H9 (cell line): ENCODE measurements at regions not wholly inside any gene's neighbourhood (a gene's known extent, or its start where the extent isn't known, plus 50 kb on each side); places are given as distances from the start of the nearest gene placed in this dataset.

ENCODE experiments used
- DNase-seq: peaks from one replicate; pipeline ENCODE4 v3.0.0-alpha.2; 2017
- H2AFZ ChIP-seq: one replicate; pipeline ENCODE4 v1.6.1; 2013; ENCODE audit warnings: mild to moderate bottlenecking, low read length, control low read depth, moderate library complexity
- H2AK5ac ChIP-seq: 2 replicates; pipeline ENCODE4 v1.6.1; 2013; ENCODE audit warnings: low read length, control low read depth, mixed read lengths; ENCODE audit not compliant: insufficient read length
- H2BK120ac ChIP-seq: one replicate; pipeline ENCODE4 v1.6.1; 2013; ENCODE audit warnings: low read depth, mild to moderate bottlenecking, low read length, control low read depth, inconsistent platforms; ENCODE audit not compliant: poor library complexity, severe bottlenecking
- H2BK12ac ChIP-seq: 2 replicates; pipeline ENCODE4 v1.6.1; 2013; ENCODE audit warnings: low read length, control low read depth, mixed read lengths, low read depth; ENCODE audit not compliant: insufficient read length
- H2BK15ac ChIP-seq: 2 replicates; pipeline ENCODE4 v1.6.1; 2013; ENCODE audit warnings: low read depth, low read length, control low read depth
- H2BK20ac ChIP-seq: one replicate; pipeline ENCODE4 v1.6.1; 2013; ENCODE audit warnings: low read depth, mild to moderate bottlenecking, low read length, control low read depth, inconsistent platforms; ENCODE audit not compliant: poor library complexity, severe bottlenecking
- H2BK5ac ChIP-seq: 2 replicates; pipeline ENCODE4 v1.6.1; 2013; ENCODE audit warnings: low read length, control low read depth, mixed read lengths; ENCODE audit not compliant: insufficient read length
- H3K14ac ChIP-seq: 2 replicates; pipeline ENCODE4 v1.6.1; 2013; ENCODE audit warnings: low read length, control low read depth; ENCODE audit not compliant: insufficient read depth
- H3K18ac ChIP-seq: 2 replicates; pipeline ENCODE4 v1.6.1; 2013; ENCODE audit warnings: low read depth, mild to moderate bottlenecking, mixed read lengths, low read length, control low read depth; ENCODE audit not compliant: insufficient read length
- H3K23ac ChIP-seq: 2 replicates; pipeline ENCODE4 v1.6.1; 2013; ENCODE audit warnings: low read length, control low read depth, mixed read lengths, low read depth; ENCODE audit not compliant: insufficient read length
- H3K23me2 ChIP-seq: 2 replicates; pipeline ENCODE4 v1.6.1; 2013; ENCODE audit warnings: low read depth, mild to moderate bottlenecking, mixed read lengths, low read length, control low read depth; ENCODE audit not compliant: insufficient read length, poor library complexity, severe bottlenecking
- H3K27ac ChIP-seq: 2 replicates; pipeline ENCODE4 v1.5.1; 2013; ENCODE audit warnings: low read length, control low read depth, mixed read lengths, low read depth; ENCODE audit not compliant: insufficient read length
- H3K27me3 ChIP-seq: 2 replicates; pipeline ENCODE4 v1.6.1; 2013; ENCODE audit warnings: low read length, control low read depth, inconsistent platforms; ENCODE audit not compliant: insufficient read depth
- H3K4ac ChIP-seq: 2 replicates; pipeline ENCODE4 v1.6.1; 2013; ENCODE audit warnings: low read depth, mild to moderate bottlenecking, control low read depth, inconsistent platforms, low read length, moderate library complexity
- H3K4me1 ChIP-seq: 2 replicates; pipeline ENCODE4 v1.6.1; 2013; ENCODE audit warnings: low read length, control low read depth, inconsistent platforms; ENCODE audit not compliant: insufficient read depth
- H3K4me2 ChIP-seq: 2 replicates; pipeline ENCODE4 v1.6.1; 2013; ENCODE audit warnings: low read length, control low read depth, mixed read lengths; ENCODE audit not compliant: insufficient read length, insufficient read depth
- H3K56ac ChIP-seq: 2 replicates; pipeline ENCODE4 v1.6.1; 2013; ENCODE audit warnings: low read depth, mild to moderate bottlenecking, mixed read lengths, low read length, control low read depth; ENCODE audit not compliant: insufficient read length
- H3K79me1 ChIP-seq: 2 replicates; pipeline ENCODE4 v1.6.1; 2013; ENCODE audit warnings: low read depth, mild to moderate bottlenecking, moderate library complexity, low read length, control low read depth, inconsistent platforms; ENCODE audit not compliant: insufficient read depth, poor library complexity, severe bottlenecking
- H3K79me2 ChIP-seq: 2 replicates; pipeline ENCODE4 v1.6.1; 2013; ENCODE audit warnings: low read length, control low read depth, inconsistent platforms; ENCODE audit not compliant: insufficient read depth
- H3K9ac ChIP-seq: 2 replicates; pipeline ENCODE4 v1.6.1; 2013; ENCODE audit warnings: low read length, control low read depth, mixed read lengths; ENCODE audit not compliant: insufficient read length; ENCODE audit errors: extremely low read depth
- H3K9me3 ChIP-seq: one replicate; pipeline ENCODE4 v1.6.1; 2013; ENCODE audit warnings: low read depth, low read length, inconsistent platforms; ENCODE audit not compliant: control insufficient read depth
- H3T11ph ChIP-seq: one replicate; pipeline ENCODE4 v1.6.1; 2013; ENCODE audit warnings: mild to moderate bottlenecking, low read length, control low read depth, inconsistent platforms
- H4K20me1 ChIP-seq: one replicate; pipeline ENCODE4 v1.6.1; 2013; ENCODE audit not compliant: control insufficient read depth, insufficient read length, insufficient read depth
- H4K5ac ChIP-seq: 2 replicates; pipeline ENCODE4 v1.6.1; 2013; ENCODE audit warnings: low read depth, mild to moderate bottlenecking, mixed read lengths, low read length, control low read depth; ENCODE audit not compliant: insufficient read length
- H4K8ac ChIP-seq: replicated peaks from 2 replicates; pipeline ENCODE4 v1.6.1; 2013; ENCODE audit warnings: low read length, control low read depth, mixed read lengths, low read depth; ENCODE audit not compliant: insufficient read length
- H4K91ac ChIP-seq: 2 replicates; pipeline ENCODE4 v1.6.1; 2013; ENCODE audit warnings: low read depth, mild to moderate bottlenecking, moderate library complexity, mixed read lengths, low read length, control low read depth; ENCODE audit not compliant: insufficient read length
- H3K27ac Mint-ChIP-seq, 3 experiments: 2 replicates in 2 of 3; 3 replicates in 1 of 3; pipeline ENCODE4 v1.8.0; 2020 to 2021; ENCODE audit warnings: mixed read lengths in 3 of 3, mild to moderate bottlenecking in 1 of 3, moderate library complexity in 1 of 3
- H3K27me3 Mint-ChIP-seq: 2 replicates; pipeline ENCODE4 v1.8.0; 2021; ENCODE audit warnings: low read depth, mild to moderate bottlenecking, moderate library complexity, mixed read lengths
- H3K36me3 Mint-ChIP-seq, 3 experiments: 2 replicates in 2 of 3; 3 replicates in 1 of 3; pipeline ENCODE4 v1.8.0; 2020 to 2021; ENCODE audit warnings: low read depth in 3 of 3, mixed read lengths in 3 of 3; ENCODE audit not compliant: insufficient read depth in 1 of 3
- H3K4me1 Mint-ChIP-seq, 2 experiments: 2 replicates each; pipeline ENCODE4 v1.8.0; 2020; ENCODE audit warnings: mixed read lengths in 2 of 2
- H3K4me3 Mint-ChIP-seq, 2 experiments: 2 replicates in 1 of 2; 3 replicates in 1 of 2; pipeline ENCODE4 v1.8.0; 2020 to 2021; ENCODE audit warnings: mild to moderate bottlenecking in 2 of 2, mixed read lengths in 2 of 2, moderate library complexity in 1 of 2
- H3K9me3 Mint-ChIP-seq, 2 experiments: 2 replicates in 1 of 2; 3 replicates in 1 of 2; pipeline ENCODE4 v1.8.0; 2020; ENCODE audit warnings: mild to moderate bottlenecking in 2 of 2, mixed read lengths in 2 of 2, moderate library complexity in 1 of 2
- CTCF ChIP-seq: fragments of 200-600 bp; sonication (generic); conservative IDR thresholded peaks from 3 replicates; pipeline ENCODE4 v1.8.0; 2021; ENCODE audit warnings: antibody characterized with exemption, mild to moderate bottlenecking

GRCh38 chr16:25413133-25413532 is 155.5 kb upstream of the ZKSCAN2 start:
- Mint-ChIP-seq H3K4me1 (peaks cover 10 to 14% of the 10 kb centered on the region in 2 experiments; a peak in 3 of 4 replicates), H3K27me3 (no peaks in the 10 kb centered on the region), H3K27ac (no peak overlapping the region), H3K4me3 (no peak overlapping the region), H3K36me3 (no peaks in the 10 kb centered on the region), H3K9me3 (no peaks in the 10 kb centered on the region)
- no peaks in the 10 kb centered on the region for H3K4me1 ChIP-seq
- TF ChIP-seq CTCF = no peak
- no peak overlapping the region for H3K4ac ChIP-seq
- no peaks in the 10 kb centered on the region for H3K79me2 ChIP-seq
- no peak overlapping the region for H2BK120ac ChIP-seq
- H3K79me1 ChIP-seq = no peaks in the 10 kb centered on the region
- H3K4me2 ChIP-seq = no peak overlapping the region
- H3K56ac ChIP-seq = no peak overlapping the region
- no peak overlapping the region for H2BK5ac ChIP-seq
- H3K23me2 ChIP-seq = no peaks in the 10 kb centered on the region
- H3K14ac ChIP-seq = no peak overlapping the region
- no peak overlapping the region for H4K8ac ChIP-seq
- H2BK12ac ChIP-seq = no peak overlapping the region
- H3K27ac ChIP-seq = no peak overlapping the region
- H2AFZ ChIP-seq = no peak overlapping the region
- no peak overlapping the region for H4K5ac ChIP-seq
- no peak overlapping the region for H3T11ph ChIP-seq
- no peak for DNase-seq
- no peak overlapping the region for H2BK15ac ChIP-seq
- no peak overlapping the region for H2BK20ac ChIP-seq
- no peaks in the 10 kb centered on the region for H4K20me1 ChIP-seq
- no peak overlapping the region for H3K23ac ChIP-seq
- H3K18ac ChIP-seq = no peak overlapping the region
- H3K27me3 ChIP-seq = no peaks in the 10 kb centered on the region
- no peak overlapping the region for H4K91ac ChIP-seq
- H3K9ac ChIP-seq = no peak overlapping the region
- H2AK5ac ChIP-seq = no peak overlapping the region
- H3K9me3 ChIP-seq = no peaks in the 10 kb centered on the region
